Activated CD4-positive, alpha-beta T cell treated with anti-CD3 and anti-CD28 coated beads for 36 hours (primary cell): ENCODE measurements at regions not wholly inside any gene's neighbourhood (a gene's known extent, or its start where the extent isn't known, plus 50 kb on each side); places are given as distances from the start of the nearest gene placed in this dataset.

Source experiments
- ATAC-seq: fragments of 200-7000 bp; cut with Tn5 transposase; one replicate; pipeline ENCODE4 v1.10.0; 2021; ENCODE audit warnings: mild to moderate bottlenecking, moderate library complexity
- CTCF ChIA-PET: fragments of 350-600 bp; sonication (Branson Sonifier 250); formaldehyde crosslinking; loops from one replicate; lab custom pipeline; 2021; ENCODE audit warnings: antibody characterized with exemption; lab: Charles Lee
- POLR2A ChIA-PET: fragments of 350-600 bp; sonication (Branson Sonifier 250); formaldehyde crosslinking; loops from one replicate; lab custom pipeline; 2021; ENCODE audit warnings: antibody characterized with exemption, inconsistent platforms; lab: Charles Lee
- DNase-seq: peaks from one replicate; pipeline ENCODE4 v3.0.0-alpha.2; 2020
- H3K27ac Mint-ChIP-seq: one replicate; pipeline ENCODE4 v1.8.0; 2021; ENCODE audit warnings: mixed read lengths
- H3K27me3 Mint-ChIP-seq: one replicate; pipeline ENCODE4 v1.8.0; 2021; ENCODE audit warnings: mixed read lengths
- H3K36me3 Mint-ChIP-seq: one replicate; pipeline ENCODE4 v1.8.0; 2021; ENCODE audit warnings: low read depth, mixed read lengths
- H3K4me1 Mint-ChIP-seq: one replicate; pipeline ENCODE4 v1.8.0; 2021; ENCODE audit warnings: mixed read lengths
- H3K4me3 Mint-ChIP-seq: one replicate; pipeline ENCODE4 v1.8.0; 2021; ENCODE audit warnings: mild to moderate bottlenecking, moderate library complexity, mixed read lengths
- H3K9me3 Mint-ChIP-seq: one replicate; pipeline ENCODE4 v1.8.0; 2021; ENCODE audit warnings: low read depth, mixed read lengths
- intact Hi-C, 2 experiments: fragments of 100-400 bp; cut with DNase I in 1 of 2; cut with micrococcal nuclease in 1 of 2; formaldehyde crosslinking; loops; one replicate each; pipeline versions ENCODE4 v1.14.2 to v1.15.1; 2022 to 2024; cut with DNase I, micrococcal nuclease

DNA sequence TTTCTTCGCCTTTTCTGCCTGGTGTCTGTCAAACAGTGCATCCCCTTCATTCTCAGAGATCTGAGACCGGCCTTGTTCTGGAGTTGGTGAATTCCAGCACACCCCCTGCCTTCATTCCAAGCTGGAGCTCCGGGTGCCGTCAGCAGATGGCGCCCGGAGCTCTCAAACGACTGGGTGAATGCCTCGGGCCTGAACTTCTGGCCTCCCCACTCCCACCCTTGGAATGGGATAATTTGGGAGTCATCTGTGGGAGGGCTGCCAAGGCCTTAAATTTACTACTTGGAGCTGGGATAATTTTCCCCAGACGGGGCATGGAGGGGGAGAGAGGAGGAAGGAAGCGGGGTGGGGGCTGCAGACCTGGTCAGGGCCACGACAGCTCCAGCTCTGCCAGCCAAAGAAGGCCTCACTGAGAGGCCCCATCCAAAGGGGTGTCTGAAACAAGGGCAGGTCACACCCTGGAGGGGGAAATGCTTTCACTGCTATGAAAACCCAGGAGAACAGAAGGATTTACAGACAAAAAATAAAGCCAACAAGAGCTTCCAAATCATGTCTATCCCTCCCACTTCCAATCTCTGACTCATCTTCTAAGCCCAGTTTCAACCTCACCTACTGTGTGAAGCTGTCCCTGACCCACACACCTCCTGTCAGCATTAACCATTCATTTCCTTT lies 187.9 kb downstream of the OPA1 start:
- Mint-ChIP-seq H3K27ac (no peak overlapping the region), H3K9me3 (no peaks in the 10 kb centered on the region), H3K4me3 (no peak overlapping the region), H3K36me3 (no peaks in the 10 kb centered on the region), H3K4me1 (peaks cover 6% of the 10 kb centered on the region), H3K27me3 (peaks cover 26% of the 10 kb centered on the region)
- intact Hi-C loops = loop anchor here (1.0 to 2.0 kb wide), 3 partner anchors 356 to 534 kb away; no protein-coding TSS in a partner anchor
- ATAC-seq (peak; percentile 53), DNase-seq (peak; percentile 65)
- CTCF ChIA-PET = interaction anchor here (0.5 to 4.0 kb wide), 19 partner anchors 9 to 625 kb away, joined by 3 to 54 read pairs (median 3); no protein-coding TSS in a partner anchor
- POLR2A ChIA-PET = no interaction called here

DNA sequence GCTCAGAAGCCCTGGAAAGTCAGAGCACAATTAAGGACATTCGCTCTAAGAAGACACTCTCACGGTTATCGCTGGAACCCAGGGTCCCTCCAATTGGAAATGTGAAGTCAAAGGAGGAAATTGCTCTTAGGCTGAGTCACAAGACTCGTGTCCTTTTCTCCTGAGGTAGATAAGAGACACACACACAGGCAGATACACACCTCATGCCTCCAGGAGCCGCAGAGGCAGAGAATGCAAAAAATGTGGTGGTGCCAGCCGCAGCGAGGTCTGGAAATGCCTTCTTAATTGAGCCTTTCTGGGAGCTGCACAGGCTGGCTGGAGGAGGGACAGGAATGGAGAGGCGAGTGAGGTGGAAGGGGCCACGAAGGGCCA lies 189.3 kb downstream of the OPA1 start:
- H3K9me3 Mint-ChIP-seq = no peaks in the 10 kb centered on the region
- no peak overlapping the region for H3K4me3 Mint-ChIP-seq
- CTCF ChIA-PET = interaction anchor here (1.4 kb wide), 1 partner anchor 560 kb away, joined by 4 read pairs; no protein-coding TSS in a partner anchor
- intact Hi-C loops = no loop called here
- ATAC-seq (no peak), DNase-seq (no peak)
- H3K27ac Mint-ChIP-seq = no peak overlapping the region
- H3K36me3 Mint-ChIP-seq = no peaks in the 10 kb centered on the region
- H3K4me1 Mint-ChIP-seq = no peaks in the 10 kb centered on the region
- H3K27me3 Mint-ChIP-seq = peaks cover 30% of the 10 kb centered on the region
- POLR2A ChIA-PET = no interaction called here

DNA sequence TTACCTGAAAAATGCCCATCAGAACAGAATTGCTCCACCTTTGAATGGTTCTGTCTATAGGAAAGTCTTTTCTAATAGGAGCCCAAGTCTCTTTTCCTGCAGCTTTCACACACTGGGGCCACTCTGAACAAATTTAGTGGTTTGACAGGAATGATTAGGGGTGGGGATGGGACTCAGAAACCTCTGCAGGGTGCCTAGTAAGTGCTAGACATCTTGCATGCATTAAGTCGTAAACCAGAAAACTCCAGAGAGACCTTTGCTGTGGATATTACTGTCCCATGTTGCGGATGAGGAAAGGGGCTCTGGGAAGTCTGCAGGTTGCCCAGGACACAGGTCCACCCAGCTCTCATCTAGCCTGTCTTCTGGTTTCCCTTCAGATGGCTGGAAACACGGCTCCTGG lies 189.7 kb downstream of the OPA1 start:
- Mint-ChIP-seq H3K27ac (no peak overlapping the region), H3K9me3 (no peaks in the 10 kb centered on the region), H3K4me3 (no peak overlapping the region), H3K36me3 (no peaks in the 10 kb centered on the region), H3K27me3 (peaks cover 30% of the 10 kb centered on the region), H3K4me1 (no peaks in the 10 kb centered on the region)
- CTCF ChIA-PET = no interaction called here
- POLR2A ChIA-PET = no interaction called here
- ATAC-seq = no peak
- intact Hi-C loops = no loop called here
- DNase-seq = no peak

DNA sequence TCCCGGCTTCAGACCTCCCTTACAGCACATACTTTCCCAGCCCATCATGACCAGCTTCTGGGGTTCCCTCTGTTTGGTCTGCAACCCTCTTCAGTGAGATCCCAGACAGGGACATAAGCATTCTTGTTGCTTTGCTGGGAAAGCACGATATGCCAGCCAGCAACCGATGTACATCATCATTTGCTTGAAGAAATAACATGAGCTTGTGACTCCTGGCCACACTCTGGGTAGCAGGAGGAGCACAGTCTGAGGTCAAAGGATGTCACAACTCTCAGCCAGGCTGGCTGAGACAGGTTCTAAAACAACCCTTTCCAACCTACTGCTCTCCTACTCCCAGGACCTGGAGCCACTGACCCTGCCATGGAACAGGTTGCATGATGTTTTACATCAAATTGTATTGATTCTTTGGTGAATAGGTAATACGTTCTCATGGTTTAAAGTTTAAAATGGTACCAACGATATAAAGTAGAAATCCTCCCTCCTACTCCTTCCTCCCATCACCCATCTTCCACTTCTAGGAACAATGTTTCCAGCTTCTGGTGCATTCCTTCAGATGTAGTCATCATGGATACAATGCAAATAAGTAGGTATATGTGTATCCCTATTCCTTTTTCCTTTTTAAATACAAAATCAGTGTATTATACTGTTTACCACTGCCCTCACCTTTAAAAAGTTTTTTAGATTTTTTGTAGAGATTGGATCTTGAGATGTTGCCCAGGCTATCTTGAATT lies 190.3 kb downstream of the OPA1 start:
- Mint-ChIP-seq H3K4me1 (no peaks in the 10 kb centered on the region), H3K36me3 (no peaks in the 10 kb centered on the region), H3K4me3 (no peak overlapping the region), H3K27ac (no peak overlapping the region), H3K9me3 (no peaks in the 10 kb centered on the region), H3K27me3 (peaks cover 32% of the 10 kb centered on the region)
- intact Hi-C loops = no loop called here
- POLR2A ChIA-PET = no interaction called here
- no peak for DNase-seq
- no peak for ATAC-seq
- CTCF ChIA-PET = interaction anchor here (0.6 kb wide), 1 partner anchor 1417 kb away, joined by 3 read pairs; no protein-coding TSS in a partner anchor

DNA sequence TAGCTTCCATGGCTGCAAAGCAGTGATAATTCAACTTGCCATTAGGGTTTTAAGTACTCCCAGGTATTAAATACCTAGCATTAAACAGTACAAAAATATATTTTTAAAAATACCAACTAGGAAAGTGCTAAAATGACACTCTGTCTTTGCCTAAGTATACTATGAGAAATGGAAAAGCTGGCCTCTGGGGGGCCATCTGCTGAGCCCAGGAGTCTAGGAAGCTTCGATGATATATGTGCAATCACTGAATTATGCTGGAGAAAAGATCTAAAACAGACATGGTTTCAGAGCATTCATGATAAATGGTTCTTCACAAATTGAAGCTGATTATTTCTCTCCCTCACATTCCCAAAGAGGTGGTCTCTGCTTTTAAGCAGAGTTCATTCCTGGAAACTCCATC lies 191.8 kb downstream of the OPA1 start:
- CTCF ChIA-PET = interaction anchor here (0.9 to 1.6 kb wide), 2 partner anchors 435 to 531 kb away, joined by 5 to 6 read pairs; no protein-coding TSS in a partner anchor
- no peak overlapping the region for H3K4me3 Mint-ChIP-seq

DNA sequence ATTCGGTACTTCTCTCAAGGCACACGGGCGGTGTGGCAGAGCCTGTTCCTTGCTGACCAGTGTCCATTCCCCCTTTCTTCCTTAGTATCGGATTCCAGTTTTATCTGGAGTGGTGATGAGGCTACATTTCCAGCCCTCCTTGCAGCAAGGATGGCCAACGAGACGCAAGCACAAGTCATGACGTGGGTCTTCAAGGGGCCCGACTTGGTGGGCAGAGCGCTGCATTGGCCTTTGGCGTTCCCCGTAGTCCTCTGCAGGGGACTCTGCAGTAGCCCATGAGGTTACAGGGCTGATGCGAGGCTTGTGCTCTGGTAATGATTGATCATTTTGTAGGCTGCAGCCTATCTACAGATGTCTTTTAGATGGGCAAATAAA lies 194.5 kb downstream of the OPA1 start:
- ATAC-seq (no peak), DNase-seq (no peak)
- intact Hi-C loops = no loop called here
- no peaks in the 10 kb centered on the region for H3K9me3 Mint-ChIP-seq
- CTCF ChIA-PET = interaction anchor here (1.2 to 1.6 kb wide), 2 partner anchors 129 to 528 kb away, joined by 3 to 6 read pairs; no protein-coding TSS in a partner anchor
- no peaks in the 10 kb centered on the region for H3K36me3 Mint-ChIP-seq
- H3K27me3 Mint-ChIP-seq = peaks cover 13% of the 10 kb centered on the region
- no peak overlapping the region for H3K27ac Mint-ChIP-seq
- H3K4me3 Mint-ChIP-seq = no peak overlapping the region
- no peaks in the 10 kb centered on the region for H3K4me1 Mint-ChIP-seq
- POLR2A ChIA-PET = no interaction called here

More for the DNA sequence above, 191.8 kb downstream of the OPA1 start:
- Mint-ChIP-seq H3K27me3 (peaks cover 22% of the 10 kb centered on the region), H3K9me3 (no peaks in the 10 kb centered on the region), H3K4me1 (no peaks in the 10 kb centered on the region), H3K27ac (no peak overlapping the region), H3K36me3 (no peaks in the 10 kb centered on the region)
- ATAC-seq = no peak
- no peak for DNase-seq
- intact Hi-C loops = no loop called here
- POLR2A ChIA-PET = no interaction called here

DNA sequence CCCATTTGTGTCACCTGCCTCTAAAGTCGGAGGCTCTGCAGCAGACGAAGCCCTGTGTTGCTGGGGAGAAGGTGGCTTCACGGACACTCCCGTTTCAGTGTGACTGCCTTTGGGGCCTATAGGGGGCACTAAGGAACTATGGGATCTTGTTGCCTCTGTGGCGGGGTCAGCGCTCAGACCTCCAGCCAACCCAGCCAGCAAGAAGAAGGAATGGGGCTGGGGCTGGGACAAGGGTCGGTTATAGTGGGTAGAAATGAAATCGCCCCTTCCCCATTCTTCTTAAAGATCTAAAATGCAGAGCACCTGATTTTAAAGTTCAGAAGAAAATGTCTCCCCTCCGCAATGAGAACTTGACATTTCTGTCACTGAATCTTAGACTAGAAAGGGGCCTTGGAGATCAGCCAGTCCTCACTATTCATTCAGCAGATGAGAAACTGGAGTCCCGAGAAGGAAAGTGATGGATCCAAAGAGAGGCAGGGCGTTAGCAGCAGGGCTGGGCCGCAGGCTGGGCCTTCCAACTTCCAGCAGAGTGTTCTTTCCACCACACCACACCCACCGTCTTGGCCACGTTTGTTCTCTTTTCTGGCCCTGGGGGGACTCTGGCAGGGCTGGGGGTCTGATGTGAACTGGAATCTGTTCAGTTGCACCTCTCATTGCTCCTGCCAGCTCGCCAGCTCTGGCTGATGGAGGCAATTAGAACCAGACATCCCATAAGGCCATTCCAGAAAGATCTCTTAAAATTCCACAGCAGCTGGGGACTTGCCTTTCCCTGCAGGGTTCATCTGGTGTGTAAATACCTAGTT lies 195.4 kb downstream of the OPA1 start:
- Mint-ChIP-seq H3K36me3 (no peaks in the 10 kb centered on the region), H3K4me1 (no peaks in the 10 kb centered on the region), H3K27ac (no peak overlapping the region), H3K9me3 (no peaks in the 10 kb centered on the region), H3K4me3 (no peak overlapping the region), H3K27me3 (peaks cover 10% of the 10 kb centered on the region)
- CTCF ChIA-PET = interaction anchor here (1.0 to 1.6 kb wide), 3 partner anchors 9 to 527 kb away, joined by 3 to 6 read pairs (median 3); no protein-coding TSS in a partner anchor
- POLR2A ChIA-PET = no interaction called here
- intact Hi-C loops = loop anchor here (1.0 to 2.0 kb wide), 3 partner anchors 349 to 527 kb away; no protein-coding TSS in a partner anchor
- ATAC-seq = peak; percentile 75
- DNase-seq = peak; percentile 47

DNA sequence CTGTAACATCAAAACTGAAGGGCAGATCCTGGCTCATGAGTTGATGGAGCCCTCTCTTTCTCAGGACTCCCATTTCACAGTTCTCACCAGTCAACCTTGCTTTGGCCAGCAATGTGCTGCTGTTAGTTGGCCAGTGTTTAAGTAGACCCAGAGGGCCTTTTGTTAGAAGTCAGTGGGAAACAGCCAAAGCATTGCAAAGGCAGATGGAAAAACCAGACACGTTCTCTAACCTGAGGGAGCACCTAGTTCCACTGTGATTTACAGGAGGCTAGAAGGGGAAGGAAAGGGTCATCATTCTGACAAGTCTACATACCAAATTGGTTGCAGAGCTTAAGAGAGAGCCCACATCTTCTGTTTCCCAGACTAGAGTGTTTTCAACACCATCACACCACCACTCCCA lies 196.4 kb downstream of the OPA1 start:
- Mint-ChIP-seq H3K27me3 (peaks cover 12% of the 10 kb centered on the region), H3K36me3 (no peaks in the 10 kb centered on the region), H3K9me3 (no peaks in the 10 kb centered on the region), H3K27ac (no peak overlapping the region), H3K4me3 (no peak overlapping the region), H3K4me1 (no peaks in the 10 kb centered on the region)
- intact Hi-C loops = loop anchor here in 1 of 2 experiments (2.0 kb wide), 1 partner anchor 349 kb away; no protein-coding TSS in a partner anchor
- ChIA-PET CTCF (interaction anchor here (1.3 kb wide), 1 partner anchor 9 kb away, joined by 4 read pairs; no protein-coding TSS in a partner anchor), POLR2A (no interaction called here)
- no peak for ATAC-seq
- no peak for DNase-seq

DNA sequence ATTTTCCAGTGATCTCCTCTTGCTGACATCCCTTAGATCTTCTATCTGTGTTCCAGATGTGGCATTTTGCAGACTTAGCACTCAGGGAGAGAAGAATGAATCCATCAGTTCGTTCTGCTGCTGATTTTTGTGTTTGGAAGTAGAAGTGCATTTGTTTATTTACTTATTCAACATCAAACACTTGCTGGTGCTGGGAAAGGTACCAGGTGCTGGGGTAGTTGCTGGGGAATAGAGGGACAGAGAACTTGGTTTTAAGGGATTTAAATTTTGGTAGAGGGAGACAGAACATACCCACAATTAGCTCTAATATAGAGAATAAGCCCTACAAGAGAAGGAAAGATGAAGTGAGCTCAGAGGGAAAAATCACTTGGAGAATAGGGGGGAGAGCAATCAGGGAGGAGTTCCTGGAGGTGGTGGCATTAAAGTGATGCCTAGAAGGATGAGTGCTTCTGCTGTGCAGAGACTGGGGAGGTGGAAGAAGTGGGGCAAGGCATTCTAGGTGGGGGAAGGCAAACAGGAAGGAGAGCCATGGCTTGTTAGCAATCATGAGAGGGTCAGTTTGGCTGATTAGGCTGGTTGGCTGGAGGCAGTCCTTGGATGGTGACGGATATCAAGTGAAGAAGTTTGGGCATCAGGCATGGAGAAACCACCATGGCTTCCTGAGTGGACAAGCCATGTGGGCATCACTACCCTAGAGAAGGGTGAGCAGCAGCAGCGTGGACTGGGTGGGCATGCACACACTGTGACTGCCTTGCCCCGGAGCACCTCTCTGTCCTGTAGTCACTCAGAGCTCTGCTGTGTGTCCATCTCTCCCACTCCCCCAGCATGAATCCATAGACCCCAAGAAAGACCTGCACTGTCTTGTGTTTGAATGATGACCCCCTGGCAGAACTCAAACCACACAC lies 197.3 kb downstream of the OPA1 start:
- no peak for DNase-seq
- no peak overlapping the region for H3K4me3 Mint-ChIP-seq
- H3K36me3 Mint-ChIP-seq = no peaks in the 10 kb centered on the region
- no peaks in the 10 kb centered on the region for H3K4me1 Mint-ChIP-seq
- ATAC-seq = no peak
- ChIA-PET POLR2A (no interaction called here), CTCF (interaction anchor here (1.0 to 1.3 kb wide), 2 partner anchors 10 to 180 kb away, joined by 3 to 4 read pairs; no protein-coding TSS in a partner anchor)
- H3K27ac Mint-ChIP-seq = no peak overlapping the region
- peaks cover 12% of the 10 kb centered on the region for H3K27me3 Mint-ChIP-seq
- no peaks in the 10 kb centered on the region for H3K9me3 Mint-ChIP-seq
- intact Hi-C loops = no loop called here

DNA sequence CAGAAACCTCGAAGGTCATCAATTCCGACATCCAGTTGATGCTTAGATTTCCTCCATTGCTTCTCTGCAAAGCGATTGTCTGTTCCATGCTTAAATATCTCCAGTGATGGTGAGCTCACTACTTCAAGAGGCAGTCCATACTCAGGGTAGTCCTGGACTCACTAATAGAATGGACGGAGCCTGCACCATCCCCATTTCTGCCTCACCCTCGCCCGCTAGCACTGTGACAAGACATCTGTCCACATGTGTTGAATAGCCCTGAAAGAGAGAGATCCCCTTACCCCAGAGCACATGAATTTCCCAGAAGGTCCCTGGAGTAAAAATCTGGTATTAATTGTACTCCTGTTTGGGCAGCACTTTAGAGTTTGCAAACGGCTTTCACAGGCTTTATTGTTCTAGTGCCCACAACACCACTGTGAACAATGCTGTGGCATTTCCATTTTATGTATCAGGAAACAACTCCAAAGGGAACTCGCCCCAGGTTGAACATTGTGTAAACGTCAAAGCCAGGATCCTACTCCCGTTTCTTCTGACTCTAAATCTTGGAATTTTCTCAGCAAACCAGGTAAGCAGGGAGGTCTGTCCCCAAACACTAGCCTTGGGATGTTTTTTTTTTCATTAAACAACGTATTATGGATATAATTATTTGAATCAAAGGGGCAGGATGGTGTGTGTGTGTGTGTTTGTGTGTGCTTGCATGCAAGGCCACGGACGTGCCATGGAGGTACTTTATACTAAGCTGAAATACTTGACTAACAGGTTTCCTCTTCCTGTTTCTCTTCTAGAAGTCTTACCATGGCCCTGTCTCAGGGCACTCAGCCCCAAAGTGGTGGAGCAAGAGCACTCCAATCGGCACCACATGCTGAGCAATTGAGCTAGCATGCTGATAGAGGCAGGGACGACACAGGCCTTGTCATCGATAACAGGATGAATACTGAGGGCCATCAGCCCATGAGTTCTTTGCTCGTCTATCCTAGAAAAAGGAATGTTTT lies 198.3 kb downstream of the OPA1 start:
- Mint-ChIP-seq H3K27me3 (peaks cover 12% of the 10 kb centered on the region), H3K27ac (no peak overlapping the region), H3K4me3 (no peak overlapping the region), H3K9me3 (no peaks in the 10 kb centered on the region), H3K4me1 (no peaks in the 10 kb centered on the region), H3K36me3 (no peaks in the 10 kb centered on the region)
- DNase-seq (no peak), ATAC-seq (no peak)
- POLR2A ChIA-PET = no interaction called here
- intact Hi-C loops = no loop called here
- CTCF ChIA-PET = no interaction called here
